HL-60 (cell line): ENCODE measurements at regions not wholly inside any gene's neighbourhood (a gene's known extent, or its start where the extent isn't known, plus 50 kb on each side); places are given as distances from the start of the nearest gene placed in this dataset.

Experiments used
- DNase-seq, 2 experiments: peaks; one replicate each; pipeline ENCODE4 v3.0.0-alpha.2; 2010 to 2020; ENCODE audit warnings: low read depth in 1 of 2, low spot score in 1 of 2
- H3K27ac ChIP-seq: fragments of 250-450 bp; sonication (Bioruptor Pico); replicated peaks from 2 replicates; pipeline ENCODE4 v1.5.1; 2020; ENCODE audit warnings: mild to moderate bottlenecking, moderate library complexity
- H3K27me3 ChIP-seq: fragments of 250-450 bp; sonication (Bioruptor Pico); 2 replicates; pipeline ENCODE4 v1.5.1; 2021; ENCODE audit warnings: mild to moderate bottlenecking, moderate library complexity; ENCODE audit not compliant: insufficient read depth, poor library complexity, severe bottlenecking
- H3K4me3 ChIP-seq: replicated peaks from 2 replicates; pipeline ENCODE4 v1.5.1; 2011; ENCODE audit warnings: mild to moderate bottlenecking, control low read depth, low read length; ENCODE audit not compliant: insufficient read depth
- CTCF ChIP-seq: IDR thresholded peaks from one replicate; pipeline ENCODE4 v1.5.1; 2011; ENCODE audit warnings: low read length, control low read depth, inconsistent platforms; ENCODE audit not compliant: insufficient read depth
- GABPA ChIP-seq: IDR thresholded peaks from 2 replicates; pipeline ENCODE4 v1.6.1; 2012; ENCODE audit warnings: low read depth
- POLR2AphosphoS5 ChIP-seq: IDR thresholded peaks from 2 replicates; pipeline ENCODE4 v1.6.1; 2012; ENCODE audit warnings: low read depth
- REST ChIP-seq: IDR thresholded peaks from 2 replicates; pipeline ENCODE4 v1.6.1; 2012; ENCODE audit warnings: low read depth; ENCODE audit not compliant: insufficient replicate concordance
- SPI1 ChIP-seq: IDR thresholded peaks from 2 replicates; pipeline ENCODE4 v1.6.1; 2012; ENCODE audit warnings: low read depth, mild to moderate bottlenecking, borderline replicate concordance

GRCh38 chr2:2561346-2562095 is 230.4 kb upstream of the MYT1L start:
- Histone ChIP-seq H3K27me3 (no peaks in the 10 kb centered on the region), H3K4me3 (no peak overlapping the region), H3K27ac (no peak overlapping the region)
- TF ChIP-seq POLR2AphosphoS5 (no peak), GABPA (no peak), SPI1 (no peak), REST (no peak), CTCF (no peak)
- no peak for DNase-seq

- DNase-seq = no peak
- TF ChIP-seq REST (no peak), POLR2AphosphoS5 (no peak), SPI1 (no peak), CTCF (no peak)
- Histone ChIP-seq H3K27me3 (no peaks in the 10 kb centered on the region), H3K4me3 (no peak overlapping the region), H3K27ac (no peak overlapping the region)
These were observed 229.4 kb upstream of the MYT1L start for GRCh38 chr2:2560374-2561015.

GRCh38 chr2:2558476-2558875 is 227.4 kb upstream of the MYT1L start:
- no peak overlapping the region for H3K27ac ChIP-seq
- no peak overlapping the region for H3K4me3 ChIP-seq
- DNase-seq = no peak
- H3K27me3 ChIP-seq = no peaks in the 10 kb centered on the region
- TF ChIP-seq SPI1 = no peak
- TF ChIP-seq POLR2AphosphoS5 = no peak
- TF ChIP-seq REST = no peak
- no peak for TF ChIP-seq CTCF
- no peak for TF ChIP-seq GABPA
